SJCRH30 (cell line): ENCODE measurements at regions not wholly inside any gene's neighbourhood (a gene's known extent, or its start where the extent isn't known, plus 50 kb on each side); places are given as distances from the start of the nearest gene placed in this dataset.

Source experiments
- DNase-seq, 2 experiments: peaks; one replicate each; pipeline ENCODE4 v3.0.0-alpha.2; 2015 to 2020
- H3K27ac ChIP-seq: fragments of 250-450 bp; sonication (Bioruptor Pico); 2 replicates; pipeline ENCODE4 v1.5.1; 2020; ENCODE audit warnings: mild to moderate bottlenecking, moderate library complexity
- H3K27me3 ChIP-seq: fragments of 250-450 bp; sonication (Bioruptor Pico); 2 replicates; pipeline ENCODE4 v1.5.1; 2020; ENCODE audit warnings: mild to moderate bottlenecking, moderate library complexity
- H3K36me3 ChIP-seq: fragments of 250-450 bp; sonication (Bioruptor Pico); 2 replicates; pipeline ENCODE4 v1.5.1; 2020; ENCODE audit warnings: mild to moderate bottlenecking, moderate library complexity
- H3K4me1 ChIP-seq: fragments of 250-450 bp; sonication (Bioruptor Pico); 2 replicates; pipeline ENCODE4 v1.5.1; 2020; ENCODE audit warnings: mild to moderate bottlenecking, moderate library complexity
- H3K4me3 ChIP-seq: fragments of 250-450 bp; sonication (Bioruptor Pico); 2 replicates; pipeline ENCODE4 v1.5.1; 2020; ENCODE audit warnings: mild to moderate bottlenecking, moderate library complexity
- H3K9me3 ChIP-seq: fragments of 250-450 bp; sonication (Bioruptor Pico); replicated peaks from 2 replicates; pipeline ENCODE4 v1.5.1; 2020; ENCODE audit warnings: mild to moderate bottlenecking, moderate library complexity

- no peak overlapping the region for H3K27ac ChIP-seq
- H3K4me1 ChIP-seq = no peaks in the 10 kb centered on the region
- no peak overlapping the region for H3K4me3 ChIP-seq
- DNase-seq = no peak
- H3K9me3 ChIP-seq = no peaks in the 10 kb centered on the region
- no peaks in the 10 kb centered on the region for H3K36me3 ChIP-seq
- H3K27me3 ChIP-seq = 0 out of 2 replicates have a peak, but pooled peaks cover 2% of the 10 kb centered on the region
Measured at GRCh38 chr5:39794513-39795210, 369.9 kb upstream of the DAB2 start.

- Histone ChIP-seq H3K27me3 (no peaks in the 10 kb centered on the region), H3K27ac (no peak overlapping the region), H3K4me3 (no peak overlapping the region), H3K36me3 (no peaks in the 10 kb centered on the region), H3K4me1 (no peaks in the 10 kb centered on the region), H3K9me3 (no peaks in the 10 kb centered on the region; the same call in 1 of the 2 replicates)
- DNase-seq = no peak
Measured at GRCh38 chr5:39785410-39785809, 360.6 kb upstream of the DAB2 start.

- H3K36me3 ChIP-seq = no peaks in the 10 kb centered on the region
- H3K4me3 ChIP-seq = no peak overlapping the region
- no peaks in the 10 kb centered on the region for H3K4me1 ChIP-seq
- H3K9me3 ChIP-seq = no peaks in the 10 kb centered on the region; the same call in 1 of the 2 replicates
- no peaks in the 10 kb centered on the region for H3K27me3 ChIP-seq
- H3K27ac ChIP-seq = no peak overlapping the region
- no peak for DNase-seq
Measured at GRCh38 chr5:39783756-39784421, 359.1 kb upstream of the DAB2 start.

DNA sequence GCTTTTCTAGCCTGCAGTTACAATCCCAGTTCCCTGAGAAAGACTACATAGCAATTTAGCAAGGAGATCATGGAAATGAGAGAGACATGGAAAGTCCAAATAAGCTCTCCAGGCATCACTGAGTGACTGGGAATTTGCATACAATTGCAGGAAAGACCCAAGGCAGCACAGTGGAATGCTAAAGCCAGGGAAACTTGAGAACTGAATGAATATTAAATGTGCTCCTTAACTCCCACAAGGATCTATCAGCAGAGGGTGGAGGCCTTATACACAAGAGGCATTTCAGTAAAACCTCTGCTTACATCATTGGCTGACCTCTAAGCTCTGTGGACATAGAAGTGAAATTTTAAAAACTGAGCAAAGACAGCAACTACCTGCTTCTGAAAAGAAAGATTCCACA lies 355.6 kb upstream of the DAB2 start:
- Histone ChIP-seq H3K9me3 (no peaks in the 10 kb centered on the region), H3K36me3 (no peaks in the 10 kb centered on the region), H3K27me3 (no peaks in the 10 kb centered on the region), H3K4me3 (no peak overlapping the region), H3K4me1 (no peaks in the 10 kb centered on the region), H3K27ac (no peak overlapping the region)
- no peak for DNase-seq

DNA sequence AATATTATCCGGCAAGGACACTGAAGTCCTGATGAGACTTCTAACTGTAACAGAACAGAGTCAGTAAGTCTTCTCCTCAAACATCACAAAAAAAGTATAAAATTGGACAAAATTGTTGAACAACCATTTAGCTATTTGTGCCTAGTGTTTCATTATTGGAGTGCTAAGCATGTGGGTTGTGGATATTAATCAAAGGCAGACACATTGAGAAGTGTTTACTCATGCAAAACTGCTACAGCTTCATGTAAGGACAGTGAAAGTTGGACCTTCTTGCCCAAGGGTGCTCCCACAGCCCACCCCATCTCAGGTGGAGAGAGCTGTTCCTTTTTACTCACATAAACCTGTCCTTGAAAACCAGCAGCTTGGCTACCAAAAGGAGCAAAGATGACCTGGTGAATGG lies 355.1 kb upstream of the DAB2 start:
- Histone ChIP-seq H3K9me3 (no peaks in the 10 kb centered on the region), H3K36me3 (no peaks in the 10 kb centered on the region), H3K27ac (no peak overlapping the region), H3K4me3 (no peak overlapping the region), H3K4me1 (no peaks in the 10 kb centered on the region), H3K27me3 (no peaks in the 10 kb centered on the region)
- no peak for DNase-seq

DNA sequence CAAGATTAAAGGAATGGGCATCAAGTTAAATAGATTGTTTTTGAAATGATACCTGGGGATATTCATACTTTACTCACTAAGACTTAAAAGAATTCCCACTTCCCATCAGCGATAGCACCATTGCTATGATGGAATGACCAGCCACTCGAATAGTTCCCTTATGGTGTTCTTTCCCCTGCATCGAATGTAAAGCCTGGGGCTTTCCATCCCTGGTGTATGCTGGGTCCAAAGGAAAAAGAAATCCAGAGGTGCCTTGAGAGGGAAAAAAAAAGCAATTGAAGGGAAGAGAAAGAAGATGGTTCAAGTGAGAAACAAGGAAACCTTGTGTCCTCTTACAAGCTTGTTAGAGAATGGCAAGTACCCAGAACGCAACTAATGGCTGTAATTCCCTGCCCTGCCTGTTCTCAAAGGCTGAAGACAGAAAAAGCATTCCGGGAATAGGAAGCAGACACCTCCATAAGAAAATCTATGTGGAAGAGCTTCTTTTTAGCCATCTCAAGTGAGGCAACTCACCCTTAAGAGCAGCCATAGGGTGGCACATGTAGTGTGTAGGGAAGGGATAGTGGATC lies 351.1 kb upstream of the DAB2 start:
- Histone ChIP-seq H3K27me3 (no peaks in the 10 kb centered on the region), H3K36me3 (no peaks in the 10 kb centered on the region), H3K4me3 (no peak overlapping the region), H3K27ac (no peak overlapping the region), H3K4me1 (no peaks in the 10 kb centered on the region), H3K9me3 (no peaks in the 10 kb centered on the region)
- DNase-seq = no peak

DNA sequence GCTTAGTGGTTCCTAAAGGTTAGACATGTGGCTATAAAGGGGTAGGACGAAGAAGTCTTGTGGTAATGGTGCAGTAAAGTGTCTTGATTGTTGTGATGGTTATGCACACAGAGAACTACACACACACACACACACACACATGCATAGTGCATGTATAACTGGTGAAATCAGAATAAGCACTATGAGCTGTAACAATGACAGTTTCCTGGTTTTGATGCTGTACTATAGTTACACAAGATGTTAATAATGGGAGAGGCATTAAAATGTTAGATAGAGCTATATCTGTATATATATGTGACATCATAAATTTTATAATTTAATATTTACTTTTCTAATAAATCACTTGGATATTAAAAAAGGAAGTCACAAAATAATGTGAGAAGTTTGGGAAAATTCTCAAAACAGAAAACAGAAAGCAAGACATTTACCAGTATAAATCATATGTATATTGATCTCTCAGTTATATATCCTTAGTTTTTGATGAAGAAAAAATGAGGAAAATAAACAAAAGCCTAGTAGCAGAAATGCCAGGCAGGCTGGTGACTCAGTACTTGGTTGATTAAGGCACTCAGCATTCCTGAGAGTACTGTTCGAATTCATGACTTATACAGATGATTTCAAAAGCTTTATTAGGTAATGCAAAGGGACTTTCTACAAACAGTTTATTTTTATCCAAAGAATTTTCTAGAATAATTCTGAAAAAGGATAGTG lies 350.5 kb upstream of the DAB2 start:
- DNase-seq = no peak
- Histone ChIP-seq H3K4me3 (no peak overlapping the region), H3K4me1 (no peaks in the 10 kb centered on the region), H3K9me3 (no peaks in the 10 kb centered on the region), H3K36me3 (no peaks in the 10 kb centered on the region), H3K27ac (no peak overlapping the region), H3K27me3 (0 out of 2 replicates have a peak, but pooled peaks cover 1% of the 10 kb centered on the region)

GRCh38 chr5:39774605-39775004 lies 349.8 kb upstream of the DAB2 start:
- no peak for DNase-seq
- Histone ChIP-seq H3K4me1 (no peaks in the 10 kb centered on the region), H3K4me3 (no peak overlapping the region), H3K36me3 (no peaks in the 10 kb centered on the region), H3K27ac (no peak overlapping the region), H3K9me3 (no peaks in the 10 kb centered on the region), H3K27me3 (0 out of 2 replicates have a peak, but pooled peaks cover 3% of the 10 kb centered on the region)

GRCh38 chr5:39772307-39772706 lies 347.5 kb upstream of the DAB2 start:
- Histone ChIP-seq H3K27ac (no peak overlapping the region), H3K4me3 (no peak overlapping the region), H3K36me3 (no peaks in the 10 kb centered on the region), H3K4me1 (no peaks in the 10 kb centered on the region), H3K27me3 (0 out of 2 replicates have a peak, but pooled peaks cover 8% of the 10 kb centered on the region), H3K9me3 (no peaks in the 10 kb centered on the region)
- no peak for DNase-seq

DNA sequence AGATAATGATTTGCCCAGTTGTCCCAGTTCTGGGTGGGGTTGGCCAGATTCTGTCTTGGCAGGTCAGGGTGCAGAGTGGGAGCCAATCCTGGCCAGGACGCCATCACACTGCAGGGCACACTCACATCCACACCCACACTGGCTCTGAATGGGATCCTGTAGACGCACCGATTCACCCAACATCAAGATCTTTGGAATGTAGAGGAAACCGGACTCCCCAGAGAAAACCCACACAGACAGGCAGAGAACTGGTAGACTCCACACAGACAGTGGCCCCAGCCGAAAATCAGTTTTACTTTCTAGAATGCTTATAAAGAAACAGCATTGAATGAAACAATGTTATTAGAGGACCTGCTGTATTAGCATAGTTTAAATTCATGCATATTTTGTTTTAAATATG lies 343.1 kb upstream of the DAB2 start:
- Histone ChIP-seq H3K9me3 (no peaks in the 10 kb centered on the region), H3K36me3 (no peaks in the 10 kb centered on the region), H3K4me1 (no peaks in the 10 kb centered on the region), H3K27ac (no peak overlapping the region), H3K27me3 (0 out of 2 replicates have a peak, but pooled peaks cover 8% of the 10 kb centered on the region), H3K4me3 (no peak overlapping the region)
- DNase-seq = no peak

GRCh38 chr5:39765366-39765765 lies 340.6 kb upstream of the DAB2 start:
- Histone ChIP-seq H3K4me3 (no peak overlapping the region), H3K27ac (no peak overlapping the region), H3K9me3 (no peaks in the 10 kb centered on the region), H3K27me3 (0 out of 2 replicates have a peak, but pooled peaks cover 8% of the 10 kb centered on the region), H3K36me3 (no peaks in the 10 kb centered on the region), H3K4me1 (peaks cover 10% of the 10 kb centered on the region)
- no peak for DNase-seq

GRCh38 chr5:39762761-39763160 lies 338.0 kb upstream of the DAB2 start:
- Histone ChIP-seq H3K4me1 (peaks cover 18% of the 10 kb centered on the region), H3K4me3 (no peak overlapping the region), H3K9me3 (no peaks in the 10 kb centered on the region), H3K27ac (no peak overlapping the region), H3K36me3 (no peaks in the 10 kb centered on the region), H3K27me3 (no peaks in the 10 kb centered on the region)
- no peak for DNase-seq

DNA sequence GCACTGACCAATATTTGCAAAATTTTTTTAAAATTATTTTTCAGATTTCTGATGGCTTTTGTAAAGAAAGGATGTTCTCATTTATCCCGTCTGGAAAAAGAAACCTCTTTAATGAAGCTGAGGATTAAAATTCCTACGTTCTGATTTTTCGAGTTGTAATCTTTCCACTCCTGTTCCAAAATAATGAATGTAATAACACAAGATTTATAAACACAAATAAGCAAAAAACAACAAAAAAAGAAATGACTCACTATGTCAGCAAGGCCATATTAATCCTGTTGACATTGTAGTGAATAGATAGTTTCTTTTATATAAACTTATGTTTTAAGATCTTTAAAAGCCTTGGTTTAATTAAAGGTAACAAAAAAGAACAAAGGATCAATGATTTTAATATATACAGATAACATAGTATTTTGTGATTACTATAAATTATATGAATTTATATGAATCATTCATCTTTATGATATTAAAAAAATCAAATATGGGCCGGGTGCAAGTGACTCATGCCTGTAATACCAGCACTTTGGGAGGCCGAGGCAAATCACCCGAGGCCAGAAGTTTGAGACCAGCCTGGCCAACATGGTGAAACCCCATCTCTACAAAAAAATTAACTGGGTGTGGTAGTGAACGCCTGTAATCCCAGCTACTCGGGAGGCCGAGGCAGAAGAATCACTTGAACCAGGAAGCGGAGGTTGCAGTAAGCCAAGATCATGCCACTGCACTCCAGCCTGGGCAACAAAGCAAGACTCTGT lies 336.6 kb upstream of the DAB2 start:
- Histone ChIP-seq H3K4me1 (peaks cover 18% of the 10 kb centered on the region), H3K36me3 (no peaks in the 10 kb centered on the region), H3K27ac (peak overlapping the region; percentile 65), H3K9me3 (no peaks in the 10 kb centered on the region), H3K27me3 (no peaks in the 10 kb centered on the region), H3K4me3 (peak overlapping the region; percentile 26; the same call in 1 of the 2 replicates)
- no peak for DNase-seq

- Histone ChIP-seq H3K36me3 (no peaks in the 10 kb centered on the region), H3K27me3 (no peaks in the 10 kb centered on the region), H3K27ac (peak overlapping the region; percentile 65), H3K4me3 (peak overlapping the region; percentile 26), H3K9me3 (no peaks in the 10 kb centered on the region), H3K4me1 (peaks cover 26% of the 10 kb centered on the region)
- peak; percentile 17 to 47 for DNase-seq
Measured at GRCh38 chr5:39760385-39761198, 335.8 kb upstream of the DAB2 start.
